Gastrocnemius medialis (tissue), 4 donors: ENCODE measurements at regions not wholly inside any gene's neighbourhood (a gene's known extent, or its start where the extent isn't known, plus 50 kb on each side); places are given as distances from the start of the nearest gene placed in this dataset.

Experiments
- ATAC-seq, 2 donors: fragments of 150-250 bp; one replicate each; pipeline ENCODE4 v1.9.1; 2016
- DNase-seq, 2 donors: peaks; one replicate each; pipeline ENCODE4 v3.0.0-alpha.2; 2019
- H3K27ac ChIP-seq, 4 donors: fragments of 200-600 bp; sonication (generic); 1 replicate in 1 of 4; 2 replicates in 3 of 4; pipeline ENCODE4 v1.5.1; 2016 to 2018; ENCODE audit warnings: mild to moderate bottlenecking in 2 of 4, moderate library complexity in 1 of 4
- H3K27me3 ChIP-seq, 3 donors: fragments of 200-600 bp; sonication (generic) in 2 of 3; 1 replicate in 1 of 3; 2 replicates in 2 of 3; pipeline versions ENCODE4 v1.5.1 to v1.6.0; 2016 to 2019; ENCODE audit warnings: mild to moderate bottlenecking in 1 of 3, moderate library complexity in 1 of 3
- H3K36me3 ChIP-seq, 2 donors: fragments of 200-600 bp; sonication (generic) in 1 of 2; one replicate each; pipeline ENCODE4 v1.5.1; 2017 to 2018
- H3K4me1 ChIP-seq, 2 donors: fragments of 200-600 bp; sonication (generic) in 1 of 2; one replicate each; pipeline ENCODE4 v1.5.1; 2016 to 2017; ENCODE audit warnings: mild to moderate bottlenecking in 2 of 2
- H3K4me3 ChIP-seq, 4 donors: fragments of 200-600 bp; sonication (generic) in 3 of 4; 1 replicate in 1 of 4; 2 replicates in 3 of 4; pipeline ENCODE4 v1.5.1; 2016 to 2019; ENCODE audit warnings: mild to moderate bottlenecking in 2 of 4
- H3K9me3 ChIP-seq, 3 donors: fragments of 200-600 bp; sonication (generic) in 2 of 3; 1 replicate in 1 of 3; 2 replicates in 2 of 3; pipeline ENCODE4 v1.5.1; 2016 to 2019
- CTCF ChIP-seq, 5 experiments: fragments of 450-650 bp in 3 of 5; fragments of 200-600 bp in 2 of 5; sonication (generic) in 2 of 5; IDR thresholded peaks in 4 of 5; conservative IDR thresholded peaks in 1 of 5; 1 replicate in 4 of 5; 2 replicates in 1 of 5; pipeline ENCODE4 v1.5.1; 2016 to 2019; ENCODE audit warnings: antibody characterized with exemption in 5 of 5, mild to moderate bottlenecking in 3 of 5, moderate library complexity in 3 of 5
- POLR2A ChIP-seq, 2 donors: fragments of 450-650 bp; IDR thresholded peaks; one replicate each; pipeline ENCODE4 v1.6.1; 2017; ENCODE audit warnings: antibody characterized with exemption in 2 of 2, mild to moderate bottlenecking in 2 of 2, moderate library complexity in 2 of 2
- in situ Hi-C, 4 donors: fragments of 200-750 bp; cut with MboI; loops; one replicate each; pipeline versions ENCODE4 v1.15.0 to v1.8.0; 2017; ENCODE audit warnings: low sequenced_read_pairs in 4 of 4
- intact Hi-C: fragments of 100-400 bp; cut with DNase I; formaldehyde crosslinking; loops from one replicate; pipeline ENCODE4 v1.15.1; 2023; ENCODE audit warnings: low total_unique reads

- Histone ChIP-seq H3K4me1 (no peaks in the 10 kb centered on the region), H3K9me3 (no peaks in the 10 kb centered on the region), H3K27ac (no peak overlapping the region), H3K27me3 (no peaks in the 10 kb centered on the region), H3K4me3 (no peak overlapping the region), H3K36me3 (no peaks in the 10 kb centered on the region)
- no peak for TF ChIP-seq POLR2A (IDR thresholded peaks at IDR 0.05)
- no peak for TF ChIP-seq CTCF (IDR thresholded peaks at IDR 0.05 in 4 of 5, conservative IDR thresholded peaks at IDR 0.05 in 1 of 5)
- intact Hi-C loops (no loop called here), in situ Hi-C loops (no loop called here)
- no peak for DNase-seq
- ATAC-seq = no peak
Observed at GRCh38 chr5:67612961-67613360, 416.4 kb upstream of the CD180 start.

- Histone ChIP-seq H3K27ac (no peak overlapping the region), H3K4me1 (no peaks in the 10 kb centered on the region), H3K4me3 (no peak overlapping the region), H3K36me3 (no peaks in the 10 kb centered on the region), H3K9me3 (no peaks in the 10 kb centered on the region), H3K27me3 (no peaks in the 10 kb centered on the region)
- in situ Hi-C loops (no loop called here), intact Hi-C loops (no loop called here)
- TF ChIP-seq CTCF (IDR thresholded peaks at IDR 0.05 in 4 of 5, conservative IDR thresholded peaks at IDR 0.05 in 1 of 5) (no peak), POLR2A (IDR thresholded peaks at IDR 0.05) (no peak)
- no peak for DNase-seq
- ATAC-seq = no peak
Observed at GRCh38 chr5:67610186-67610912, 413.8 kb upstream of the CD180 start.

- ATAC-seq (no peak), DNase-seq (no peak)
- in situ Hi-C loops (no loop called here), intact Hi-C loops (no loop called here)
- Histone ChIP-seq H3K9me3 (no peaks in the 10 kb centered on the region), H3K27me3 (no peaks in the 10 kb centered on the region), H3K4me1 (no peaks in the 10 kb centered on the region), H3K27ac (no peak overlapping the region), H3K36me3 (no peaks in the 10 kb centered on the region), H3K4me3 (no peak overlapping the region)
- TF ChIP-seq POLR2A (IDR thresholded peaks at IDR 0.05) (no peak), CTCF (IDR thresholded peaks at IDR 0.05 in 4 of 5, conservative IDR thresholded peaks at IDR 0.05 in 1 of 5) (no peak)
Observed at GRCh38 chr5:67607958-67608357, 411.4 kb upstream of the CD180 start.

- DNase-seq (no peak), ATAC-seq (no peak)
- H3K27me3 ChIP-seq = no peaks in the 10 kb centered on the region
- H3K36me3 ChIP-seq = no peaks in the 10 kb centered on the region
- in situ Hi-C loops (no loop called here), intact Hi-C loops (no loop called here)
- no peaks in the 10 kb centered on the region for H3K9me3 ChIP-seq
- H3K4me1 ChIP-seq = no peaks in the 10 kb centered on the region
- TF ChIP-seq POLR2A (IDR thresholded peaks at IDR 0.05) (no peak), CTCF (IDR thresholded peaks at IDR 0.05 in 4 of 5, conservative IDR thresholded peaks at IDR 0.05 in 1 of 5) (no peak)
- no peak overlapping the region for H3K4me3 ChIP-seq
- H3K27ac ChIP-seq = no peak overlapping the region
Observed at GRCh38 chr5:67606586-67606947, 410.0 kb upstream of the CD180 start.
